AG04449 (cell line): ENCODE measurements at regions not wholly inside any gene's neighbourhood (a gene's known extent, or its start where the extent isn't known, plus 50 kb on each side); places are given as distances from the start of the nearest gene placed in this dataset.

Experiments used
- CTCF ChIA-PET: fragments of 350-600 bp; formaldehyde crosslinking; extraction: SDS; loops from one replicate; lab custom pipeline; 2021; ENCODE audit warnings: antibody characterized with exemption; lab: Yijun Ruan, JAX
- POLR2A ChIA-PET: fragments of 400-600, 350-600 bp; formaldehyde crosslinking; extraction: SDS; loops from one replicate; lab custom pipeline; 2020; ENCODE audit warnings: antibody characterized with exemption, inconsistent platforms; lab: Yijun Ruan, JAX
- DNase-seq: peaks from one replicate; pipeline ENCODE4 v3.0.0-alpha.2; 2010; ENCODE audit warnings: low read depth, low spot score
- H3K4me3 ChIP-seq: 2 replicates; pipeline ENCODE4 v1.5.1; 2011; ENCODE audit warnings: low read depth, mild to moderate bottlenecking, control low read depth, low read length
- CTCF ChIP-seq: IDR thresholded peaks from one replicate; pipeline ENCODE4 v1.5.1; 2011; ENCODE audit warnings: mild to moderate bottlenecking, moderate library complexity, low read length, control low read depth, inconsistent platforms; ENCODE audit not compliant: insufficient read depth; ENCODE audit errors: missing control alignments

GRCh38 chr3:132837615-132838014 lies 115.4 kb upstream of the NPHP3 start:
- no peak overlapping the region for H3K4me3 ChIP-seq
- no peak for TF ChIP-seq CTCF
- ChIA-PET POLR2A (no interaction called here), CTCF (no interaction called here)
- DNase-seq: no peak

- ChIA-PET CTCF (no interaction called here), POLR2A (no interaction called here)
Observed at GRCh38 chr3:132834356-132834755, 112.1 kb upstream of the NPHP3 start.

GRCh38 chr3:132829101-132829500 lies 106.9 kb upstream of the NPHP3 start:
- DNase-seq: no peak
- no peak overlapping the region for H3K4me3 ChIP-seq
- no peak for TF ChIP-seq CTCF
- POLR2A ChIA-PET: no interaction called here
- CTCF ChIA-PET: no interaction called here

More at GRCh38 chr3:132834356-132834755, 112.1 kb upstream of the NPHP3 start:
- no peak for DNase-seq
- no peak for TF ChIP-seq CTCF
- no peak overlapping the region for H3K4me3 ChIP-seq

GRCh38 chr3:132822837-132823236 lies 100.6 kb upstream of the NPHP3 start:
- H3K4me3 ChIP-seq: no peak overlapping the region
- CTCF ChIA-PET: no interaction called here
- POLR2A ChIA-PET: no interaction called here
- TF ChIP-seq CTCF: no peak
- DNase-seq: no peak

- TF ChIP-seq CTCF: no peak
- no peak overlapping the region for H3K4me3 ChIP-seq
- CTCF ChIA-PET: no interaction called here
- DNase-seq: no peak
- POLR2A ChIA-PET: no interaction called here
Observed at GRCh38 chr3:132822266-132822665, 100.1 kb upstream of the NPHP3 start.

- POLR2A ChIA-PET: no interaction called here
- no peak overlapping the region for H3K4me3 ChIP-seq
- no peak for DNase-seq
- no peak for TF ChIP-seq CTCF
- CTCF ChIA-PET: no interaction called here
Observed at GRCh38 chr3:132821314-132821713, 99.1 kb upstream of the NPHP3 start.
